ENCODE measurements at regions not wholly inside any gene's neighbourhood (a gene's known extent, or its start where the extent isn't known, plus 50 kb on each side); places are given as distances from the start of the nearest gene placed in this dataset.

GRCh38 chr20:60695226-60696000 is 556.6 kb upstream of the CDH4 start:
- no peak for DNase-seq (ENCODE audit: low read depth)

GRCh38 chr20:60697252-60697651 is 554.8 kb upstream of the CDH4 start:
- no peak for DNase-seq (ENCODE audit: low read depth)

- DNase-seq (ENCODE audit: low read depth): no peak
Measured at GRCh38 chr20:60700728-60701127, 551.3 kb upstream of the CDH4 start.

GRCh38 chr20:60704147-60704546 is 547.9 kb upstream of the CDH4 start:
- DNase-seq (ENCODE audit: low read depth): no peak

- DNase-seq (ENCODE audit: low read depth): no peak
Measured at GRCh38 chr20:60713396-60713795, 538.7 kb upstream of the CDH4 start.

- DNase-seq (ENCODE audit: low read depth): no peak
Measured at GRCh38 chr20:60715172-60715571, 536.9 kb upstream of the CDH4 start.

- DNase-seq (ENCODE audit: low read depth): no peak
Measured at GRCh38 chr20:60718743-60719480, 533.1 kb upstream of the CDH4 start.

- DNase-seq (ENCODE audit: low read depth): no peak
Measured at GRCh38 chr20:60725311-60725906, 526.7 kb upstream of the CDH4 start.

- no peak for DNase-seq (ENCODE audit: low read depth)
Measured at GRCh38 chr20:60727425-60727824, 524.6 kb upstream of the CDH4 start.

GRCh38 chr20:60728705-60729104 is 523.4 kb upstream of the CDH4 start:
- no peak for DNase-seq (ENCODE audit: low read depth)

- no peak for DNase-seq (ENCODE audit: low read depth)
Measured at GRCh38 chr20:60729135-60729900, 522.7 kb upstream of the CDH4 start.

- DNase-seq (ENCODE audit: low read depth): no peak
Measured at GRCh38 chr20:60732322-60732721, 519.7 kb upstream of the CDH4 start.

GRCh38 chr20:60748086-60748485 is 504.0 kb upstream of the CDH4 start:
- DNase-seq (ENCODE audit: low read depth): no peak

- DNase-seq (ENCODE audit: low read depth): no peak
Measured at GRCh38 chr20:60749804-60750602, 502.1 kb upstream of the CDH4 start.

GRCh38 chr20:60750909-60751308 is 501.2 kb upstream of the CDH4 start:
- DNase-seq (ENCODE audit: low read depth): no peak

GRCh38 chr20:60751826-60752225 is 500.2 kb upstream of the CDH4 start:
- DNase-seq (ENCODE audit: low read depth): no peak

- DNase-seq (ENCODE audit: low read depth): no peak
Measured at GRCh38 chr20:60752741-60753420, 499.2 kb upstream of the CDH4 start.

GRCh38 chr20:60754856-60755255 is 497.2 kb upstream of the CDH4 start:
- DNase-seq (ENCODE audit: low read depth): no peak

GRCh38 chr20:60759651-60760050 is 492.4 kb upstream of the CDH4 start:
- no peak for DNase-seq (ENCODE audit: low read depth)

GRCh38 chr20:60760256-60761000 is 491.6 kb upstream of the CDH4 start:
- no peak for DNase-seq (ENCODE audit: low read depth)
